Lung (tissue), 11 donors: ENCODE measurements at regions not wholly inside any gene's neighbourhood (a gene's known extent, or its start where the extent isn't known, plus 50 kb on each side); places are given as distances from the start of the nearest gene placed in this dataset.
A peak's percentile ranks its signal among the peaks of the same experiment; 100 is the strongest.

Experiments used
- ATAC-seq: fragments of 200-7000 bp; cut with Tn5 transposase; one replicate; pipeline ENCODE4 v1.9.1; 2020; ENCODE audit warnings: moderate number of reproducible peaks; ENCODE audit not compliant: insufficient read depth, low FRiP score
- DNase-seq, 3 donors: peaks; one replicate each; pipeline ENCODE4 v3.0.0-alpha.2; 2013 to 2017
- H3K27ac ChIP-seq, 2 donors: one replicate each; pipeline ENCODE4 v1.5.1; 2013; ENCODE audit warnings: mild to moderate bottlenecking in 2 of 2, moderate library complexity in 2 of 2, control low read depth in 1 of 2, inconsistent platforms in 1 of 2, low read depth in 1 of 2, low read length in 1 of 2
- H3K27me3 ChIP-seq, 3 donors: one replicate each; pipeline ENCODE4 v1.5.1; 2013; ENCODE audit warnings: low read length in 2 of 3; ENCODE audit not compliant: control insufficient read depth in 3 of 3, insufficient read depth in 3 of 3
- H3K36me3 ChIP-seq, 4 donors: one replicate each; pipeline ENCODE4 v1.5.1; 2013; ENCODE audit warnings: low read length in 4 of 4, mild to moderate bottlenecking in 1 of 4, moderate library complexity in 1 of 4; ENCODE audit not compliant: control insufficient read depth in 4 of 4, insufficient read depth in 4 of 4
- H3K4me1 ChIP-seq, 5 donors: one replicate each; pipeline ENCODE4 v1.5.1; 2013; ENCODE audit warnings: low read length in 5 of 5, mild to moderate bottlenecking in 2 of 5, moderate library complexity in 1 of 5; ENCODE audit not compliant: control insufficient read depth in 5 of 5, insufficient read depth in 5 of 5
- H3K4me3 ChIP-seq: one replicate; pipeline ENCODE4 v1.5.1; 2013; ENCODE audit warnings: mild to moderate bottlenecking, control low read depth, moderate library complexity
- H3K9ac ChIP-seq, 2 donors: one replicate each; pipeline ENCODE4 v1.5.1; 2013; ENCODE audit warnings: low read length in 2 of 2, control low read depth in 1 of 2; ENCODE audit not compliant: insufficient read depth in 1 of 2
- H3K9me3 ChIP-seq, 4 donors: one replicate each; pipeline ENCODE4 v1.5.1; 2013; ENCODE audit warnings: low read length in 3 of 4, mild to moderate bottlenecking in 1 of 4, moderate library complexity in 1 of 4; ENCODE audit not compliant: control insufficient read depth in 4 of 4, insufficient read depth in 3 of 4
- CTCF ChIP-seq: IDR thresholded peaks from 2 replicates; pipeline ENCODE4 v1.5.1; 2012; ENCODE audit warnings: mild to moderate bottlenecking; ENCODE audit errors: control extremely low read depth, extremely low read depth
- WGBS, 2 donors: extraction: QIAGEN DNeasy Blood & Tissue Kit; methylation state at CpG; one replicate each; pipeline ENCODE4 v1.1.7; 2013; 5-methylcytosine and 5-hydroxymethylcytosine counted together
- donor health status: control.
- donor health status: control.
- donor health status: Bipolar disorder and iron deficiency.
- donor health status: healthy.
- donor health status: DM: yes; HTN: yes; CAD: no.

GRCh38 chr6:1222728-1223595 is 88.9 kb upstream of the FOXQ1 start:
- TF ChIP-seq CTCF = no peak
- Histone ChIP-seq H3K4me1 (peaks cover 0 to 24% (median 0%) of the 10 kb centered on the region in 5 donors), H3K4me3 (no peak overlapping the region), H3K27ac (no peak overlapping the region), H3K36me3 (no peaks in the 10 kb centered on the region), H3K27me3 (no peaks in the 10 kb centered on the region), H3K9me3 (no peaks in the 10 kb centered on the region), H3K9ac (no peak overlapping the region)
- 74 to 76% methylated on average over 13 of the region's 13 CpGs for WGBS, 2 donors
- no peak for ATAC-seq
- DNase-seq = peak; percentile 50 to 86 (median 83)

GRCh38 chr6:1217396-1217795 is 94.5 kb upstream of the FOXQ1 start:
- H3K4me1 ChIP-seq = peaks cover 0 to 3% (median 0%) of the 10 kb centered on the region in 5 donors
- no peak overlapping the region for H3K4me3 ChIP-seq
- ATAC-seq (no peak), DNase-seq (no peak)
- TF ChIP-seq CTCF = no peak
- H3K27me3 ChIP-seq = no peaks in the 10 kb centered on the region
- H3K27ac ChIP-seq = no peak overlapping the region
- H3K36me3 ChIP-seq = no peaks in the 10 kb centered on the region
- WGBS, 2 donors = 86 to 94% methylated on average over 5 of the region's 5 CpGs
- H3K9me3 ChIP-seq = no peaks in the 10 kb centered on the region
- H3K9ac ChIP-seq = no peak overlapping the region

GRCh38 chr6:1216488-1216974 is 95.4 kb upstream of the FOXQ1 start:
- DNase-seq (peak in 1 of 3 donors; percentile 41), ATAC-seq (no peak)
- Histone ChIP-seq H3K27ac (peak overlapping the region in 1 of 2 donors; percentile 34), H3K4me3 (no peak overlapping the region), H3K9me3 (no peaks in the 10 kb centered on the region), H3K4me1 (peaks cover 0 to 3% (median 0%) of the 10 kb centered on the region in 5 donors), H3K9ac (no peak overlapping the region), H3K27me3 (no peaks in the 10 kb centered on the region), H3K36me3 (no peaks in the 10 kb centered on the region)
- 43 to 56% methylated on average over 6 of the region's 6 CpGs for WGBS, 2 donors
- no peak for TF ChIP-seq CTCF
